K562 (cell line): ENCODE measurements at regions not wholly inside any gene's neighbourhood (a gene's known extent, or its start where the extent isn't known, plus 50 kb on each side); places are given as distances from the start of the nearest gene placed in this dataset.

Source experiments
- ARNT ChIP-seq, 2 experiments: fragments of 450-650 bp; IDR thresholded peaks; 2 replicates each; pipeline ENCODE4 v1.6.1; 2016; ENCODE audit warnings: mild to moderate bottlenecking in 1 of 2
- GTF2F1 ChIP-seq: IDR thresholded peaks from 2 replicates; pipeline ENCODE4 v1.6.1; 2011; ENCODE audit warnings: low read depth, low read length, improper control_type of control experiment
- POLR2G ChIP-seq: fragments of 200-400 bp; formaldehyde crosslinking; IDR thresholded peaks from 2 replicates; pipeline ENCODE4 v1.6.1; 2017; ENCODE audit warnings: low read depth, mild to moderate bottlenecking, antibody characterized with exemption, low read length, moderate library complexity
- SP1 ChIP-seq: sonication (generic); formaldehyde crosslinking; IDR thresholded peaks from 2 replicates; pipeline ENCODE4 v1.8.1; 2022; ENCODE audit warnings: mild to moderate bottlenecking, missing genetic modification reagents
- U2AF2 ChIP-seq: fragments of 200-400 bp; formaldehyde crosslinking; optimal IDR thresholded peaks from 2 replicates; pipeline ENCODE3; 2017; ENCODE audit warnings: low read depth, mild to moderate bottlenecking, low read length
- XRCC4 ChIP-seq: IDR thresholded peaks from one replicate; pipeline ENCODE4 v1.6.1; 2011; ENCODE audit not compliant: insufficient read depth, insufficient read length; ENCODE audit errors: extremely low read depth
- ZNF143 ChIP-seq: sonication (generic); formaldehyde crosslinking; IDR thresholded peaks from 2 replicates; pipeline ENCODE4 v1.9.0; 2022; ENCODE audit warnings: mild to moderate bottlenecking, missing genetic modification reagents
- ZNF174 ChIP-seq: fragments of 250-450 bp; sonication (Bioruptor Pico); IDR thresholded peaks from 2 replicates; pipeline ENCODE4 v1.4.0; 2020; ENCODE audit warnings: mild to moderate bottlenecking
- ZNF668 ChIP-seq: fragments of 250-450 bp; sonication (Bioruptor Pico); IDR thresholded peaks from 2 replicates; pipeline ENCODE4 v1.8.0; 2022; ENCODE audit warnings: mild to moderate bottlenecking, inconsistent platforms
- TF ChIP-seq, protein P1 (sequence below), 3 experiments: IDR thresholded peaks in 2 of 3; conservative IDR thresholded peaks in 1 of 3; 2 replicates each; pipeline ENCODE4 v1.5.1; 2011 to 2012; ENCODE audit warnings: low read length in 3 of 3, mild to moderate bottlenecking in 3 of 3, control low read depth in 2 of 3, improper control_type of control experiment in 1 of 3, inconsistent platforms in 1 of 3, low read depth in 1 of 3, mixed read lengths in 1 of 3, moderate library complexity in 1 of 3; ENCODE audit not compliant: insufficient read depth in 2 of 3

DNA sequence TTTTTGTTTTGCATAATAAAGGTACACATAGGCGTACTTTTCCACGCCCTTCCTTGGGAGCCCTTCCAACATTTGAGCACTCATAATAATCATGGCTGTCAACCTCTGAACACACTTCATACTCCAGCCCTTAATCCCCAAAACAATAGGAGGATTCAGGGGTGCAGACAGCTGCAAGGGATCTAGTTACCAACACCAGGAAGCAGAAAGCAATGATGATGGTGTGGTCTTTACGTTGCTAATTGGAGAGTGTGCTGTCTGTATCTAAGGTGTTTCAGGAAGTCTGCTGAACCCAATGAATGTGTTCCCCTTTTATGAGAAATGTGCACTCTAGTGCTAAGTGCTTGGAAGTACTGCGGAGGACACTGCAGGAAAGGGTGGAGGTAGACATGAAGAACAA is 60.3 kb upstream of the PDZRN3 start:
- TF ChIP-seq XRCC4, result no peak
- TF ChIP-seq, protein P1, sequence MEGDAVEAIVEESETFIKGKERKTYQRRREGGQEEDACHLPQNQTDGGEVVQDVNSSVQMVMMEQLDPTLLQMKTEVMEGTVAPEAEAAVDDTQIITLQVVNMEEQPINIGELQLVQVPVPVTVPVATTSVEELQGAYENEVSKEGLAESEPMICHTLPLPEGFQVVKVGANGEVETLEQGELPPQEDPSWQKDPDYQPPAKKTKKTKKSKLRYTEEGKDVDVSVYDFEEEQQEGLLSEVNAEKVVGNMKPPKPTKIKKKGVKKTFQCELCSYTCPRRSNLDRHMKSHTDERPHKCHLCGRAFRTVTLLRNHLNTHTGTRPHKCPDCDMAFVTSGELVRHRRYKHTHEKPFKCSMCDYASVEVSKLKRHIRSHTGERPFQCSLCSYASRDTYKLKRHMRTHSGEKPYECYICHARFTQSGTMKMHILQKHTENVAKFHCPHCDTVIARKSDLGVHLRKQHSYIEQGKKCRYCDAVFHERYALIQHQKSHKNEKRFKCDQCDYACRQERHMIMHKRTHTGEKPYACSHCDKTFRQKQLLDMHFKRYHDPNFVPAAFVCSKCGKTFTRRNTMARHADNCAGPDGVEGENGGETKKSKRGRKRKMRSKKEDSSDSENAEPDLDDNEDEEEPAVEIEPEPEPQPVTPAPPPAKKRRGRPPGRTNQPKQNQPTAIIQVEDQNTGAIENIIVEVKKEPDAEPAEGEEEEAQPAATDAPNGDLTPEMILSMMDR (IDR thresholded peaks at IDR 0.05 in 2 of 3, conservative IDR thresholded peaks at IDR 0.05 in 1 of 3; ENCODE audit: insufficient read depth in 2 of 3, low read depth in 1 of 3, low read length in 3 of 3), result no peak
- TF ChIP-seq POLR2G, result no peak
- TF ChIP-seq SP1 (CRISPR knock-in tag), result no peak
- no peak for TF ChIP-seq GTF2F1
- no peak for TF ChIP-seq ZNF143
- TF ChIP-seq ARNT (IDR thresholded peaks at IDR 0.05), result no peak
- no peak for TF ChIP-seq ZNF174 (CRISPR knock-in tag)
- TF ChIP-seq ZNF668 (CRISPR knock-in tag), result no peak
- no peak for TF ChIP-seq U2AF2
